ENCODE measurements at regions not wholly inside any gene's neighbourhood (a gene's known extent, or its start where the extent isn't known, plus 50 kb on each side); places are given as distances from the start of the nearest gene placed in this dataset.

- DNase-seq (ENCODE audit: low read depth in 4 of 4, low spot score in 2 of 4), result no peak
These were observed 471.0 kb upstream of the SEMA6D start for GRCh38 chr15:47246317-47246716.

GRCh38 chr15:47258521-47258920, 458.8 kb upstream of the SEMA6D start:
- DNase-seq (ENCODE audit: low read depth in 4 of 4, low spot score in 2 of 4), result no peak

GRCh38 chr15:47265686-47266085, 451.6 kb upstream of the SEMA6D start:
- no peak for DNase-seq (ENCODE audit: low read depth in 4 of 4, low spot score in 2 of 4)

GRCh38 chr15:47266566-47266965, 450.7 kb upstream of the SEMA6D start:
- no peak for DNase-seq (ENCODE audit: low read depth in 4 of 4, low spot score in 2 of 4)

GRCh38 chr15:47273864-47274263, 443.4 kb upstream of the SEMA6D start:
- no peak for DNase-seq (ENCODE audit: low read depth in 4 of 4, low spot score in 2 of 4)

- DNase-seq (ENCODE audit: low read depth in 4 of 4, low spot score in 2 of 4), result no peak
These were observed 434.1 kb upstream of the SEMA6D start for GRCh38 chr15:47283246-47283645.

- DNase-seq (ENCODE audit: low read depth in 4 of 4, low spot score in 2 of 4), result no peak
These were observed 428.5 kb upstream of the SEMA6D start for GRCh38 chr15:47288794-47289193.

- no peak for DNase-seq (ENCODE audit: low read depth in 4 of 4, low spot score in 2 of 4)
These were observed 427.6 kb upstream of the SEMA6D start for GRCh38 chr15:47289656-47290055.

- no peak for DNase-seq (ENCODE audit: low read depth in 4 of 4, low spot score in 2 of 4)
These were observed 425.5 kb upstream of the SEMA6D start for GRCh38 chr15:47291767-47292166.

- no peak for DNase-seq (ENCODE audit: low read depth in 4 of 4, low spot score in 2 of 4)
These were observed 424.6 kb upstream of the SEMA6D start for GRCh38 chr15:47292638-47293190.

- DNase-seq (ENCODE audit: low read depth in 4 of 4, low spot score in 2 of 4), result peak in 2 of 4 donors; percentile 6 to 10
These were observed 423.7 kb upstream of the SEMA6D start for GRCh38 chr15:47293466-47294162.

GRCh38 chr15:47294765-47295259, 422.5 kb upstream of the SEMA6D start:
- no peak for DNase-seq (ENCODE audit: low read depth in 4 of 4, low spot score in 2 of 4)

GRCh38 chr15:47296881-47297280, 420.4 kb upstream of the SEMA6D start:
- no peak for DNase-seq (ENCODE audit: low read depth in 4 of 4, low spot score in 2 of 4)

- no peak for DNase-seq (ENCODE audit: low read depth in 4 of 4, low spot score in 2 of 4)
These were observed 417.4 kb upstream of the SEMA6D start for GRCh38 chr15:47299846-47300434.

GRCh38 chr15:47300596-47300995, 416.7 kb upstream of the SEMA6D start:
- no peak for DNase-seq (ENCODE audit: low read depth in 4 of 4, low spot score in 2 of 4)

GRCh38 chr15:47301481-47301880, 415.8 kb upstream of the SEMA6D start:
- no peak for DNase-seq (ENCODE audit: low read depth in 4 of 4, low spot score in 2 of 4)

- DNase-seq (ENCODE audit: low read depth in 4 of 4, low spot score in 2 of 4), result no peak
These were observed 412.6 kb upstream of the SEMA6D start for GRCh38 chr15:47304656-47305055.

GRCh38 chr15:47312161-47312560, 405.1 kb upstream of the SEMA6D start:
- no peak for DNase-seq (ENCODE audit: low read depth in 4 of 4, low spot score in 2 of 4)

GRCh38 chr15:47326410-47327333, 390.6 kb upstream of the SEMA6D start:
- no peak for DNase-seq (ENCODE audit: low read depth in 4 of 4, low spot score in 2 of 4)

GRCh38 chr15:47331829-47332393, 385.4 kb upstream of the SEMA6D start:
- DNase-seq (ENCODE audit: low read depth in 4 of 4, low spot score in 2 of 4), result no peak

- no peak for DNase-seq (ENCODE audit: low read depth in 4 of 4, low spot score in 2 of 4)
These were observed 384.8 kb upstream of the SEMA6D start for GRCh38 chr15:47332481-47332880.
